HCT116 (cell line): ENCODE measurements at regions not wholly inside any gene's neighbourhood (a gene's known extent, or its start where the extent isn't known, plus 50 kb on each side); places are given as distances from the start of the nearest gene placed in this dataset.

ENCODE experiments used
- ATAC-seq: fragments of 200-7000 bp; cut with Tn5 transposase; 2 replicates; pipeline ENCODE4 v1.9.1; 2020; ENCODE audit warnings: mild to moderate bottlenecking, moderate library complexity
- BruUV-seq: library from RNA; stranded (reverse); fragments of 400-500 nt; replicated peaks from 2 replicates; lab custom pipeline; 2021; lab: Mats Ljungman, UMichigan
- CTCF ChIA-PET: fragments of 300-600 bp; sonication (Branson Sonifier 250); formaldehyde crosslinking; loops from one replicate; lab custom pipeline; 2021; ENCODE audit warnings: antibody characterized with exemption; lab: Charles Lee
- POLR2A ChIA-PET: fragments of 300-600, 350-600 bp; sonication (Branson Sonifier 250); formaldehyde crosslinking; loops from one replicate; lab custom pipeline; 2021; ENCODE audit warnings: antibody characterized with exemption; lab: Charles Lee
- RAD21 ChIA-PET, 2 experiments: fragments of 300-600 bp; sonication (Branson Sonifier 250); formaldehyde crosslinking; loops; one replicate each; lab custom pipeline; 2023; ENCODE audit warnings: low total read pairs in 2 of 2; ENCODE audit not compliant: uncharacterized antibody in 2 of 2, unreplicated experiment in 2 of 2, low non-redundant PET in 1 of 2; lab: Charles Lee
- DNase-seq: peaks from one replicate; pipeline ENCODE4 v3.0.0-alpha.2; 2010; ENCODE audit warnings: low read depth, low spot score
- H2AFZ ChIP-seq: fragments of 200-600 bp; shearing (Covaris generic), sonication (generic); 2 replicates; pipeline ENCODE4 v1.6.1; 2017; ENCODE audit warnings: low read depth, mixed run types, mixed read lengths, antibody characterized with exemption, low read length; ENCODE audit not compliant: poor library complexity, severe bottlenecking
- H3K27ac ChIP-seq: 2 replicates; pipeline ENCODE4 v1.5.1; 2012; ENCODE audit warnings: low read depth, low read length
- H3K27me3 ChIP-seq: fragments of 200-600 bp; sonication (generic); 2 replicates; pipeline ENCODE4 v1.6.1; 2016; ENCODE audit warnings: mixed run types, low read length, mixed read lengths; ENCODE audit not compliant: insufficient read depth
- H3K36me3 ChIP-seq, 2 experiments: fragments of 200-500 bp in 1 of 2; fragments of 200-600 bp in 1 of 2; sonication (Bioruptor generic) in 1 of 2; sonication (generic) in 1 of 2; 2 replicates each; pipeline versions ENCODE4 v1.5.1 to v1.6.1; 2014 to 2016; ENCODE audit warnings: low read length in 2 of 2, inconsistent platforms in 1 of 2, mixed read lengths in 1 of 2, mixed run types in 1 of 2; ENCODE audit not compliant: insufficient read depth in 2 of 2, control insufficient read depth in 1 of 2
- H3K4me1 ChIP-seq, 2 experiments: fragments of 200-600 bp in 1 of 2; sonication (generic) in 1 of 2; 2 replicates each; pipeline versions ENCODE4 v1.5.1 to v1.6.1; 2012 to 2017; ENCODE audit warnings: low read length in 2 of 2, inconsistent platforms in 1 of 2, mild to moderate bottlenecking in 1 of 2, mixed read lengths in 1 of 2, mixed run types in 1 of 2, moderate library complexity in 1 of 2; ENCODE audit not compliant: insufficient read depth in 2 of 2, control insufficient read depth in 1 of 2
- H3K4me2 ChIP-seq: fragments of 200-600 bp; sonication (generic); 2 replicates; pipeline ENCODE4 v1.6.1; 2017; ENCODE audit warnings: mixed run types, low read length, mixed read lengths
- H3K4me3 ChIP-seq, 2 experiments: fragments of 200-600 bp in 1 of 2; sonication (generic) in 1 of 2; replicated peaks in 1 of 2; 2 replicates each; pipeline ENCODE4 v1.5.1; 2011 to 2016; ENCODE audit warnings: low read length in 2 of 2, control low read depth in 1 of 2, low read depth in 1 of 2, mild to moderate bottlenecking in 1 of 2, mixed read lengths in 1 of 2, mixed run types in 1 of 2
- H3K79me2 ChIP-seq: fragments of 200-600 bp; sonication (generic); 2 replicates; pipeline ENCODE4 v1.6.1; 2017; ENCODE audit warnings: mild to moderate bottlenecking, mixed run types, low read length, moderate library complexity, mixed read lengths; ENCODE audit not compliant: insufficient read depth
- H3K9ac ChIP-seq: fragments of 200-600 bp; sonication (generic); 2 replicates; pipeline ENCODE4 v1.6.1; 2016; ENCODE audit warnings: low read length, mixed read lengths
- H3K9me2 ChIP-seq: fragments of 200-600 bp; sonication (generic), shearing (Covaris generic); 2 replicates; pipeline ENCODE4 v1.6.1; 2017; ENCODE audit warnings: mixed run types, mild to moderate bottlenecking, moderate library complexity; ENCODE audit not compliant: insufficient read depth
- H3K9me3 ChIP-seq, 2 experiments: fragments of 200-500 bp in 1 of 2; fragments of 200-600 bp in 1 of 2; sonication (Bioruptor generic) in 1 of 2; sonication (generic) in 1 of 2; 2 replicates each; pipeline ENCODE4 v1.6.1; 2014 to 2017; ENCODE audit warnings: low read length in 2 of 2, mixed read lengths in 2 of 2, inconsistent platforms in 1 of 2, low read depth in 1 of 2, mild to moderate bottlenecking in 1 of 2, mixed run types in 1 of 2, moderate library complexity in 1 of 2; ENCODE audit not compliant: control insufficient read depth in 1 of 2, insufficient read depth in 1 of 2
- H4K20me1 ChIP-seq: fragments of 200-600 bp; sonication (generic), shearing (Covaris generic); 2 replicates; pipeline ENCODE4 v1.6.1; 2017; ENCODE audit warnings: mixed run types, mild to moderate bottlenecking, moderate library complexity; ENCODE audit not compliant: insufficient read depth
- CBX3 ChIP-seq: IDR thresholded peaks from 2 replicates; pipeline ENCODE4 v1.6.1; 2012; ENCODE audit warnings: low read depth
- CTCF ChIP-seq, 3 experiments: fragments of 200-600 bp in 1 of 3; sonication (generic) in 1 of 3; IDR thresholded peaks in 2 of 3; conservative IDR thresholded peaks in 1 of 3; 2 replicates each; pipeline ENCODE4 v1.5.1; 2012 to 2017; ENCODE audit warnings: low read depth in 2 of 3, low read length in 2 of 3, antibody characterized with exemption in 1 of 3, borderline replicate concordance in 1 of 3, control low read depth in 1 of 3, mild to moderate bottlenecking in 1 of 3, mixed read lengths in 1 of 3, mixed run types in 1 of 3, moderate library complexity in 1 of 3; ENCODE audit not compliant: insufficient read depth in 1 of 3
- EGR1 ChIP-seq: IDR thresholded peaks from 2 replicates; pipeline ENCODE4 v1.6.1; 2012; ENCODE audit warnings: low read depth
- ELF1 ChIP-seq: IDR thresholded peaks from 2 replicates; pipeline ENCODE4 v1.6.1; 2012; ENCODE audit warnings: low read depth, borderline replicate concordance
- MAX ChIP-seq: IDR thresholded peaks from 2 replicates; pipeline ENCODE4 v1.6.1; 2012
- SP1 ChIP-seq: IDR thresholded peaks from 2 replicates; pipeline ENCODE4 v1.6.1; 2012; ENCODE audit warnings: low read depth
- TCF7L2 ChIP-seq: IDR thresholded peaks from 2 replicates; pipeline ENCODE4 v1.7.0; 2011; ENCODE audit warnings: borderline replicate concordance, inconsistent platforms; ENCODE audit not compliant: insufficient read depth, insufficient read length; ENCODE audit errors: extremely low read depth
- YY1 ChIP-seq: IDR thresholded peaks from 2 replicates; pipeline ENCODE4 v1.6.1; 2011; ENCODE audit warnings: low read length, low read depth, moderate library complexity, mild to moderate bottlenecking; ENCODE audit not compliant: insufficient replicate concordance; ENCODE audit errors: extremely low read depth
- ZNF274 ChIP-seq: fragments of 200-500 bp; sonication (Bioruptor generic); IDR thresholded peaks from 2 replicates; pipeline ENCODE4 v1.6.1; 2014; ENCODE audit warnings: mild to moderate bottlenecking, low read depth, low read length, inconsistent platforms
- intact Hi-C: fragments of 100-400 bp; cut with micrococcal nuclease; formaldehyde crosslinking; loops from 2 replicates; pipeline ENCODE4 v1.10.0; 2022
- TF ChIP-seq, protein P1 (sequence below): IDR thresholded peaks from 2 replicates; pipeline ENCODE4 v1.6.1; 2011; ENCODE audit warnings: mild to moderate bottlenecking, low read length, moderate library complexity; ENCODE audit not compliant: insufficient replicate concordance; ENCODE audit errors: extremely low read depth
- TF ChIP-seq, protein P2 (sequence below): IDR thresholded peaks from 2 replicates; pipeline ENCODE4 v1.6.1; 2012; ENCODE audit warnings: low read depth
- TF ChIP-seq, protein P3 (sequence below): IDR thresholded peaks from 2 replicates; pipeline ENCODE4 v1.6.1; 2012

GRCh38 chr5:89951876-89952275, 457.7 kb downstream of the CETN3 start (continued):
- no peak for TF ChIP-seq CTCF (IDR thresholded peaks at IDR 0.05 in 2 of 3, conservative IDR thresholded peaks at IDR 0.05 in 1 of 3; ENCODE audit: borderline replicate concordance in 1 of 3, insufficient read depth in 1 of 3, low read depth in 2 of 3, low read length in 2 of 3)
- no peak for TF ChIP-seq ELF1
- TF ChIP-seq, protein P1, sequence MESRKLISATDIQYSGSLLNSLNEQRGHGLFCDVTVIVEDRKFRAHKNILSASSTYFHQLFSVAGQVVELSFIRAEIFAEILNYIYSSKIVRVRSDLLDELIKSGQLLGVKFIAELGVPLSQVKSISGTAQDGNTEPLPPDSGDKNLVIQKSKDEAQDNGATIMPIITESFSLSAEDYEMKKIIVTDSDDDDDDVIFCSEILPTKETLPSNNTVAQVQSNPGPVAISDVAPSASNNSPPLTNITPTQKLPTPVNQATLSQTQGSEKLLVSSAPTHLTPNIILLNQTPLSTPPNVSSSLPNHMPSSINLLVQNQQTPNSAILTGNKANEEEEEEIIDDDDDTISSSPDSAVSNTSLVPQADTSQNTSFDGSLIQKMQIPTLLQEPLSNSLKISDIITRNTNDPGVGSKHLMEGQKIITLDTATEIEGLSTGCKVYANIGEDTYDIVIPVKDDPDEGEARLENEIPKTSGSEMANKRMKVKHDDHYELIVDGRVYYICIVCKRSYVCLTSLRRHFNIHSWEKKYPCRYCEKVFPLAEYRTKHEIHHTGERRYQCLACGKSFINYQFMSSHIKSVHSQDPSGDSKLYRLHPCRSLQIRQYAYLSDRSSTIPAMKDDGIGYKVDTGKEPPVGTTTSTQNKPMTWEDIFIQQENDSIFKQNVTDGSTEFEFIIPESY = no peak
- TF ChIP-seq, all 23 proteins: peak for 0

- no peaks in the 10 kb centered on the region for H3K79me2 ChIP-seq
- H4K20me1 ChIP-seq = no peaks in the 10 kb centered on the region
- CTCF ChIA-PET = no interaction called here
- H3K27ac ChIP-seq = no peak overlapping the region
- H3K4me3 ChIP-seq = no peak overlapping the region
- H3K9ac ChIP-seq = no peak overlapping the region
- RAD21 ChIA-PET = no interaction called here
- intact Hi-C loops = no loop called here
- no TSS peak for BruUV-seq
- H3K9me2 ChIP-seq = no peaks in the 10 kb centered on the region
- H3K27me3 ChIP-seq = no peaks in the 10 kb centered on the region
- ATAC-seq (no peak), DNase-seq (no peak)
- no peaks in the 10 kb centered on the region for H3K36me3 ChIP-seq
- POLR2A ChIA-PET = no interaction called here
- H3K4me1 ChIP-seq = no peaks in the 10 kb centered on the region
- H2AFZ ChIP-seq = no peak overlapping the region
- no peaks in the 10 kb centered on the region for H3K9me3 ChIP-seq
- no peak overlapping the region for H3K4me2 ChIP-seq
- TF ChIP-seq SP1 (no peak), TCF7L2 (no peak), ZNF274 (no peak), EGR1 (no peak), YY1 (no peak), MAX (no peak), CBX3 (no peak)
- TF ChIP-seq, protein P1 = no peak
- TF ChIP-seq, protein P2, sequence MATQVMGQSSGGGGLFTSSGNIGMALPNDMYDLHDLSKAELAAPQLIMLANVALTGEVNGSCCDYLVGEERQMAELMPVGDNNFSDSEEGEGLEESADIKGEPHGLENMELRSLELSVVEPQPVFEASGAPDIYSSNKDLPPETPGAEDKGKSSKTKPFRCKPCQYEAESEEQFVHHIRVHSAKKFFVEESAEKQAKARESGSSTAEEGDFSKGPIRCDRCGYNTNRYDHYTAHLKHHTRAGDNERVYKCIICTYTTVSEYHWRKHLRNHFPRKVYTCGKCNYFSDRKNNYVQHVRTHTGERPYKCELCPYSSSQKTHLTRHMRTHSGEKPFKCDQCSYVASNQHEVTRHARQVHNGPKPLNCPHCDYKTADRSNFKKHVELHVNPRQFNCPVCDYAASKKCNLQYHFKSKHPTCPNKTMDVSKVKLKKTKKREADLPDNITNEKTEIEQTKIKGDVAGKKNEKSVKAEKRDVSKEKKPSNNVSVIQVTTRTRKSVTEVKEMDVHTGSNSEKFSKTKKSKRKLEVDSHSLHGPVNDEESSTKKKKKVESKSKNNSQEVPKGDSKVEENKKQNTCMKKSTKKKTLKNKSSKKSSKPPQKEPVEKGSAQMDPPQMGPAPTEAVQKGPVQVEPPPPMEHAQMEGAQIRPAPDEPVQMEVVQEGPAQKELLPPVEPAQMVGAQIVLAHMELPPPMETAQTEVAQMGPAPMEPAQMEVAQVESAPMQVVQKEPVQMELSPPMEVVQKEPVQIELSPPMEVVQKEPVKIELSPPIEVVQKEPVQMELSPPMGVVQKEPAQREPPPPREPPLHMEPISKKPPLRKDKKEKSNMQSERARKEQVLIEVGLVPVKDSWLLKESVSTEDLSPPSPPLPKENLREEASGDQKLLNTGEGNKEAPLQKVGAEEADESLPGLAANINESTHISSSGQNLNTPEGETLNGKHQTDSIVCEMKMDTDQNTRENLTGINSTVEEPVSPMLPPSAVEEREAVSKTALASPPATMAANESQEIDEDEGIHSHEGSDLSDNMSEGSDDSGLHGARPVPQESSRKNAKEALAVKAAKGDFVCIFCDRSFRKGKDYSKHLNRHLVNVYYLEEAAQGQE = no peak
- TF ChIP-seq, protein P3, sequence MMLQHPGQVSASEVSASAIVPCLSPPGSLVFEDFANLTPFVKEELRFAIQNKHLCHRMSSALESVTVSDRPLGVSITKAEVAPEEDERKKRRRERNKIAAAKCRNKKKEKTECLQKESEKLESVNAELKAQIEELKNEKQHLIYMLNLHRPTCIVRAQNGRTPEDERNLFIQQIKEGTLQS = no peak
These were observed 459.3 kb downstream of the CETN3 start for GRCh38 chr5:89950234-89950633.
